NOMO-1 (cell line): ENCODE measurements at regions not wholly inside any gene's neighbourhood (a gene's known extent, or its start where the extent isn't known, plus 50 kb on each side); places are given as distances from the start of the nearest gene placed in this dataset.
"Not testable (repeated sequence)": the region's sequence is repeated elsewhere in the genome, so short reads cannot be mapped to it uniquely, and the experiment has no call there.

Experiments
- DNase-seq, 2 experiments: peaks; one replicate each; lab custom pipeline; 2025; ENCODE audit not compliant: unreplicated experiment in 2 of 2; lab: John Stamatoyannopoulos, UW

DNA sequence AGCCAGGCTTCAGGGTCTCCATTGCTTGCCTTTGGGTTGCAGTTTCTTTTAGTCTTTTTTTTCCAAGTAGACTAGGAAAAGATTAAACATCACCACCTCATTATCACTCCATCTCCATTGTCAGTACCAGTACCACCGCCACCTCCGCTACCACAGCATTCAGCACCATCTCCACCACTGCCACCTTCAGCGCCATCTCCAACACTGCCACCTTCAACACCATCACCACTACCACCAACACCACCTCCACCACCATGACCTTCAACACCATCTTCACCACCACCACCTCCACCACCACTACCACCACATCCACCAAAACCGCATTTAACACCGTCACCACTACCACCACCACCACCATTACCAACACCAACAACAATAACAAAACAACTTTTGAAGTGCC is 141.5 kb upstream of the MPHOSPH6 start:
- DNase-seq = no peak

DNA sequence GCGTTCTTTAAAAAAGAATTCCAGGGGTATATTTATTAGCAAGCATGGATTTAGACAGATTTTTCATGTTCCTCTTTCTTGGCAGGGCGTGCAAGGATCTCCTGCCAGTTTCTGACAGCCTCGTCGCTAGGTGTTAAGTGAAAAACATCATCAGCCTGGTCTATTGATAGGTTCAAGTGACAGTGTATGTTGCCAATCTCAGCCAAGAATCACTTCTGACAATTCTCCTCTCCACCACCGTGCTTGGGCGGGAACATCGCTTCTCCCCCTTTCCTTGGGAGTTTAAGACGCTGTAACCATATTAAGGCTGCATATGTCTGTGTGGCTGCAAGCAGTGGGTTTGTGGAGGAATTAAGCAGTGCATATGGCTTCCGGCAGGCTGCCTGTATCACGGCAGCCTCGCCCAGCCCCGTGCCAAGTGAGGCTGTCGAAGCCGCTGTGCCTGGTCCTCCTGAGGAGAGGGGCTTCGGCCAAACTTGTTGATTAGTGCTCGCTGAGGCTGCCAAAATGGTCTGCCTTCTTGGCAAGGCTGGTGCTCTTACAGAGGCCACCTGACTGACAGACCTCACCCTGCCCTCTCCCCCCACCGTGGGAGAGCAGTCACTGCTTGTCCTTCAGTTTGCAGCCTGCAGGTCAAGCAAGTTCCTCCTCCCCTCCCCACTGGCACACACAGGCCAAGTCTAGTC is 132.2 kb upstream of the MPHOSPH6 start:
- no peak for DNase-seq

DNA sequence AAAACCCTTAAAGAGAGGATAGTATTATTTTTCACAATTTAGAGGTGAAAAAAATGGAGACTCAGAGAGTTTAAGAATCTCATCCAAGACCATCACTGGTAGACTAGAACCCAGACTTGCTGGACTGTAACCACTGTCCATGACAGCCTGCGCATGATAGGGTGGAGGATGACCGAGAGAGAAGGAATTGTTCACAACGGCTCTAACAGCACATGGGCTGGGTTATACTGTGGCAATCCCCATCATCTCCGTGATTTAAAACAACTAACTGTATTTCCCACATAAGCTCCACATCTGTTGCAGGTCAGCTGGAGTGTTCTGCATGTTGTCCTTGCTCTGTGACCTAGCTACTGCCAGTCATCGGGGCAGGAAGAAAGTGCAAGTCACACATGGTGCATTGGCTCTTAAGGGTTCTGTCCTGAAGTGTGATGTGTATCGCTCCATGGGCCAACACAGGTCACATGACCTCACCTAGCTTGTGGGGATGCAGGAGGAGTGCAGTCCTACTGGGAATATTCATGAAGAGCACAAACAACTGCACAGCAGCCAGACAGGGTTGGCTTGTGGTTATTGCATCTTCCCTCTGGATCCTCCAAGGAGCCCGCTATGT is 131.2 kb upstream of the MPHOSPH6 start:
- DNase-seq = peak in 1 of 2 experiments; percentile 2

DNA sequence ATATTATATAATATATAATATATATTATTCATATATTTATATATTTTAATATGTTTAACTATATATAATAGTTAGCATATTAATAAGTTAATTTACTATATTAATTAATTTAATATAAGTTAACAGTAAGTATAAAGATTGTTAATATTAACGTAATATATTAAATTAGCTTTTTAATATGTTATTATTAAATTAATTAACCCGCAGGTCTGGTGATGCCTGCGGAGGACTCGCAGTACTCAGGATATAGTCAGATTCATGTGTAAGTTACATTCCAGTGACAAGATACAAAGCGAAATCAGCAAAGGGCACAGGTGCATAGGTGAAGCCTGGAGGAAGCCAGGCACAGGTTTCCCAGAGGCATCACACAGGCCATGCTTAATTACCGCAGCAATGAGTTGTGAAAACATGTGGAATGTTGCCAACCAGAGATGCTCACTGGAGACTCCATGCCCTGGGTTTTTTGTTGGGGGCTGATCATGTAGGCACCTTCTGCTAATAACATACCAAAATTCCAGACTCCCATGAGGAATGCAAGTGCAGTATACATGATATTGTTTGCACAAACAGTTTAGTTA is 130.4 kb upstream of the MPHOSPH6 start:
- no peak for DNase-seq

DNA sequence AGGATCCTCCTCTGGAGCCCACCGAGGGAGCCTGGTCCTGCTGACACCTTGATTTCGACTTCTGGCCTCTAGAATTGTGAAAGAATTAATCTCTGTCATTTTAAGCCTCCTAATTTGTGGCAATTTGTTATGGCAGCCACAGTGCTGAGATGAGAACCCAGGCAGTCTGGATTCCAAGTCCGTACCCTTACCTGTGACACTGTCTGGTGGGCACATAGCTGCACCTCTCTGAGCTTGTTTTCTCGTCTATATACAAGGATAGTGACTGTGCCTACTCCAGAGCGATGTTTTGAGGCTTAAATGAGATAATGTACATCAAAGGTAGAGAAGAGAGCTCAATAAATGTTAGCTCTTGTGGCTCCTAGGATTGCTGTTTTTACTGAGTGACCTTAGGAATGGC is 128.4 kb upstream of the MPHOSPH6 start:
- peak in 1 of 2 experiments; percentile 8 for DNase-seq

DNA sequence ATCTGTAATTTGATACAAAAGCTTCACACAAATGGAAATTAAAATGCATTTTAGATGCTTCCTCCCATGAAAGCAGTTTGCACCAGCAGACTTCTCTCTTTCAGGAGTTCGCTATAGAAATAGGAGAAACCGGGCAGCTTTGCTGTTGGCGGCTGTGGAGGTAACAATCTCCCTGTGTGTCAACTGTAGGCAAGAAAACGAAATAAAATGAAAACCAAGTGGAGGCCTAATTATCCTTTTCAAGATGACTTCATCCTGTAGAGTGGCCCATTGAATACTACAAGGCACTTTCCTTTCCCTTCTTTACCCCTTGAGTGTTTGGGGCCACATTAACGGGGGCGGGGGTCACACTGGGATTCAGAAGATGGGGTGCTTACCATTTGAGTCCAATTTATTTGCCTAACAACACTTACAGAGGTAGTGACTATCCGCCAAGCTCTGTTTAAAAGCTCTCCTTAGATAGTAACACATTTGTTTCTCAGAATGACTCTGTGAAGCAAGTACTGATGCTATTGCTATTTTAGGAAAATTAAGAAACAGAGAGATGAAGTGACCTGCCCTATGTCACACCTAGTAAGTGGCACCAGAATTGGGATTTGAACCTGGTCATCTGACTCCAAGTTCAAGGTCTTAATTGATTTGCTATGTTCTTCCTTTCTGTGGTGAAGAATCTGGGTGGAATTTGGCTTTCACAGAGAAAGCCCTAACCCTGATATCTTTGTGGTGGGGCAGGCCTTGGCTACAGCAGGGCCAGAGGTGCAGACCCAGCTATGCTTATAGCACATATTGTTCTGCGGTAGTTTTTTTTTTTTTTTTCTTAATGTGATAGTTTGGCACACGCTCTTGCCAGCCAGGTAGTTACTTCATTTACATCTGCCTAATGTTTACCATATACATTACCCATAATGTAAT is 125.5 kb upstream of the MPHOSPH6 start:
- DNase-seq = no peak

DNA sequence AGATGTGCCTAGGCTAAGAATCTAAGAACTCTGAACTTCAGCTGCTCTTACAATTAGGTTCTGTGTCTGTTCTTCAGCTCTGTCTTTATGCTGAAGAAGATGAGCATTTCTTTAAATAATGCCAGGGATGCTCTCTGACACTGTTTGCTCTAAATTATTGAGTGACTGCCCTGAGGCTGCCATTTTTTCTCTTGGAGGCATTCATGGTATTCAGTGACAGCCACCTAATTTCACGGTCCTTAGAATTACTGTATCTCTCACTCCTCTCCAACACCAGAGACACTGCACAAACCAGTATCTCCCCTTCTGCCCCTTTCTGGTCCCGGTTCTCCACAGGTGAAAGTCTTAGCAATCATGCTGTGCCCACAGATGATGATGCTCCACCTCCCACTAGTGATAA is 123.6 kb upstream of the MPHOSPH6 start:
- no peak for DNase-seq

DNA sequence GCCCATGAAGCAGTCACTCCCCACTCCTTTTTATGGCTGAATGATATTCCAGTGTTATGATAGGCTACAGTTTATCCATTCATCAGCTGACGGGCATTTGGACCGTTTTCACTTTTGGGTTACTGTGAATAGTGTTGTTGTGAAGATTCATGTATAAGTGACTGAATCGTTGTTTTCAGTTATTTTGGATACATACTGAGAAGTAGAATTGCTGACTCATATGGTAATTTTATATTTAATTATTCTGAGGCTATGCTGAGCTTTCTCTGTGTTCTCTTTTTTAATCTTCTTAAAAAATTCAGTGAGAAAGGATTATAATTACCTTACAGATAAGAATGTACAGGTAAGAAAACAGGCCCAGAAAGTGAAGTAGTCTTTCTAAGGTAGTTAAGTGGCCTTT is 117.9 kb upstream of the MPHOSPH6 start:
- DNase-seq = no peak

DNA sequence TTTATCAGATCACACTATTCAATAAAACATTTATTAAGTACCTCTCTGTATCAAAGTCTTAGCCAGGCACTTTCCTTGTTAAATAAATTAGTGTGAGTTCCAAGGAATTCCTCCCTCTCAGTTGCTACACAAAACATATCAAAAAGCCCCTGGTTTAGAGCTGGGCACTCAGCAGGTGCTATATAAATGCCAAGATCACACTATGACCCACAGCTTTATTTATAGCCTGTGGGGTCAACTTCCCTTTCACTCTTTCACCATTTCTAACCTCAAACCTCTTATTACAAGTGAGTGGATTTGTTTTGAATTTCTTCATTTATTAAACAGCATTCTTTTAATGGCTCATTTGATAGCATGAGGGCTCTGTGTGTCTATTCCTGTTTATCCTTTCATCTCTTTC is 112.6 kb upstream of the MPHOSPH6 start:
- DNase-seq = peak in 1 of 2 experiments; percentile 77

DNA sequence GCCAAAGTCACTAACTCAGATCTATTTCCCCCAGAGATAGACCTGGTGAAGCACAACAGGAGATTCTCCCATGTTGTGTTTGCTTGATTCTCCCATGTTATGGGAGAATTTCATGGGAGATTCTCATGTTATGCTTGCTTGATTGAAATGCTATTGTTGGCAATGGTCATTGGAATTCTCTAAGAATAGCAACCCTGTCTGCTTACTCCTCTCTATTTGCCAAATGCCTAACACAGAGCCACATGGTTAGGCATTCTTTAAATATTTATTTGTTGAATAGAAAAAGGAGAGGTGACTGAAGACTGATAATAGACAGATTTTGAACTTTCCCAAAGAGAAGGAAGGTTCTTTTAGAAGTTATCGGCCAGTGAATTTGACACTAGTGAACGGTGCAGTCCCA is 111.5 kb upstream of the MPHOSPH6 start:
- no peak for DNase-seq

DNA sequence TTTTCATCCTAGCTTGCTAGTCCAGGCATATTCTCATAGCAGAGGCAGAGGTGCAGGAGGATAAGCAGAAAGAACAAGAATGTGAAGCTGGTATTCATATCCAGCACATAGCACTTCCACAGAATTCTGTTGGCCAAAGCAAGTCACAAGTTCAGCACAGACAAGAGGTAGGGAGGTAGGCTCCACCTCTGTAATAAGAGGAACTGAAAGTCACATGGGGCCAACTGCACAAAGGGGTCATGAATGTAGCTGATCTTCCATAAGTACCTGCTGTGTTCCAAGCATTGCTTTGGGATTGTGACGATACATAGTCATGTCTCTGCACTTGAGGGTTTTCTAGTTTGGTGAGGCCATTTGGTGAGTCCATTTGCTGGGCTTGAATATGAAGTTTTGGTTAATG is 110.8 kb upstream of the MPHOSPH6 start:
- DNase-seq = peak in 1 of 2 experiments; percentile 46

DNA sequence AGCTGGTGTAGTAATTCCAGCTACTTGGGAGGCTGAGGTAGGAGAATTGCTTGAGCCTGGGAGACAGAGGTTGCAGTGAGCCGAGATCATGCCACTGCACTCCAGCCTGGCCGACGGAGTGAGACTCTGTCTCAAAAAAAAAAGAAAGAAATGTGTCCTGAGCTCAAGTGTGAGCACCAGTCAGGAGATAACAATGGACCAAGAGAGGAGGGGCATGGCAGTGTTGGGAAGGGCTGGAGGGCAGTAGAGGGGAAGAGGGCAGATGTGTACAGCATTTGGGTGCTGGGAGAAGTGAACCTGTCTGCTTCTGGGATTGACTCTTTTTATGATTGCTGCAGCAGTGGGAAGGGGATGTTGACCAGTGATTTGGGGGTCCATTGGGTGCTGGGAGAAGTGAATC is 105.3 kb upstream of the MPHOSPH6 start:
- not testable (repeated sequence) for DNase-seq

DNA sequence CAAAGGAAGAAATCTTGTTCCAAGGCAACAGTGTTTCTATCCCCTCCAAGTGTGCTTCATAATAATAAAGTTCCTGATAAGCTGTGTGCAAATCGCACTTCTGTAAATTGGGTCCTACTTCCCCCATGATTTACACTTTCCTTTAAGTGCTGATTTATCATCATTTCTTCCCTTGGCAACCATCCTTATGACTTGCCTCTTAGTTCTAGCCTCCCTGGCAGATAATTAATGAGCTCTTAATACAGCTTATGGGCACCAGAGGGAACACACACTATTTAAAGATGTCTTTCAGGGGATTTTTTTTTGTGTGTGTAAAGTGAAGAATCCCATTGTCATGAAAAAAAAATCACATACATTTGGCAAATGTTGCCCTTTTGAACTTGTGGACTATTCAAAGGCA is 101.6 kb upstream of the MPHOSPH6 start:
- no peak for DNase-seq

DNA sequence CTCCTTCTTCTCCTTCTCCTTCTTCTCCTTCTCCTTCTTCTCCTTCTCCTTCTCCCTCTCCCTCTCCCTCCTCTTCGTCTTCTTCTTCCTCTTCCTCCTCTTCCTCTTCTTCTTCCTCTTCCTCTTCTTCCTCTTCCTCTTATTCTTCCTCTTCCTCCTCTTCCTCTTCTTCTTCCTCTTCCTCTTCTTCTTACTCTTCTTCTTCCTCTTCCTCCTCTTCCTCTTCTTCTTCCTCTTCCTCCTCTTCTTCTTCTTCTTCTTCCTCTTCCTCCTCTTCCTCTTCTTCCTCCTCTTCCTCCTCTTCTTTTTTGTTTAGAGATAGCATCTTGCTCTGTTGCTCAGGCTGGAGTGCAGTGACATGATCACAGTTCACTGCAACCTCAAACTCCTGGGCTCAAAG is 97.7 kb upstream of the MPHOSPH6 start:
- DNase-seq = not testable (repeated sequence)

DNA sequence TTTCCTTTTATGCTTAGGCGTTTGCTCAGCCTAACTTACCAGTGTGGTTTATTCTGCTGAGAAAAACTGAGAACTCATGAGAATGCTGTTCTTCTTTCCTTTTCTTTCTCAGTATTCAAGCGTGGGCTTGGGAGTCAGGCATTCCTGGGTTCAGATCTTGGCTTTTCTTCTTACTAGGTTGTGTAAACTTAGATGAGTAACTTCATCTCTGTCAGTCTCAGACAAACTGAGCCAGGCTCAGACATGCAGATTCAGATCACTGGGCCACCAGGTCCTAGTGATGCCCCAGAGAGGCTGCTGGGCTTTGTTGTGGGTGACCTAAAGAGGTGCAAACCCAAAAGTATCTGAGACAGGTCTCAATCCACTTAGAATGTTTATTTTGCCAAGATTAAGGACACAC is 95.8 kb upstream of the MPHOSPH6 start:
- DNase-seq = no peak

DNA sequence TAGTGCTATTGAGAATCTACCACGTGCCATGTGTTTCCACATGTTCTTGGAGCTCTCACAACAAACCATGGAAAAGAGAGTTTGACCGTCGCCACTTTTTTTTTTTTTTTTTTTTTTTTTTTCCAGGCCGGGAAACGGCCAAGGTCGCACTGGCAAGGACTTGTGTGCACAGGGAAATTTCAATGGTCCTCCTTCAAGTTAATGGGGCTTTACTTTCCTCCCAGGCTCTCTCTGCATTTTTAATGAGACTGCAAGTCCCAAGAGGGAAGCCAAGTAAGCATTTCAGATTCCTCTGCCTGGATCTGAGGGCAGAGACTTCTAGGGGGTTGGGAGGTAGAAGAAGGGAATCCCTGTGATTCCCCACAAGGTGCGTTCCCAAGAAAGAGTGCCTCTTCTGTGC is 94.7 kb upstream of the MPHOSPH6 start:
- DNase-seq = no peak

DNA sequence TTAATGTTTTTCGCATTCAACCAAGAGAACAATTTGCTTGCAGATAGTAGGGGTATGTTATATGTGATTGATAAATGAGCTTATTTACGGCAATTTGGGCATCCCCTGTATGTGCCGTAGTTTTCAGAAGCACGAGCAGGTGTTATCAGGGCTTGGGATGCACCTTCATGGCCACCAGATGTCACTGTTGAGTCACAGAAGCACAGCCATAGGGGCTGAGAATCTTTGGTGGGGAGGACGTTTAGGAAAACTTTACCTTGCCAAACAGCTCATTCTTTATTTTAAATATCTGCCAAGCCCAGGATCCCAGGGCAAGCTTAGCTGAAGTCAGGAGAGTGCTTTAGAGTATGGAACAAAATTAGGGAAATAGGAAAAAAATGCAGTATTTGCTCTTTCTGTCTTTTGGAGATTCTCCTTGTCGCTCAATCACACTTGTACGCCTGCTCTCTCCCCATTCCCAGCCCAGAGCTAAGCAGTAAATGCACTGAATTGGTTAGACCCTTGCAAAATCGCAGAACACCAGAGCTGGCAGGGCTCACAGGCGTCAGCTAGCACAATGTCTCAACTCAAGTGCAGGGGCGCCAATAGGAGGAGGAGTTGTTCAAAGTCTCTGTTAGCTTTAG is 93.6 kb upstream of the MPHOSPH6 start:
- DNase-seq = peak; percentile 40 to 58

DNA sequence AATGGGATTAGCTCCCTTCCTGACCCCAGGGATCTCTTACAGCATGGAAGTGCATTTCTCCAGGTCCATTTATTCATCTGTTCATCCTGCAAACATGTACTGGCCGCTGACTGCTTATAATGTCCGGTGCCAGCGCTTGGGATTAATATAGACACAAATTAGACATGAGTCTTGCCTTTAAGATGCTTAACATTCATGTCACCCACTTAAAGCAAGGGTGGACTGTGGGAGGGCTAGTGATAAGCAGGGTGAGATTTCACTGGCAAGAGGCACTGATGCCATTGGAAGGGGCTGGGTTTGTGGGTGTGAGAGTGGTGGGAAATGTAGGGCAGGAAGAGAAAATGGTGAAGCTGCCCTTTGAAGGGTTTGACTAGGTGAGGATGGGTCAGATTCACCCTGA is 92.2 kb upstream of the MPHOSPH6 start:
- no peak for DNase-seq

DNA sequence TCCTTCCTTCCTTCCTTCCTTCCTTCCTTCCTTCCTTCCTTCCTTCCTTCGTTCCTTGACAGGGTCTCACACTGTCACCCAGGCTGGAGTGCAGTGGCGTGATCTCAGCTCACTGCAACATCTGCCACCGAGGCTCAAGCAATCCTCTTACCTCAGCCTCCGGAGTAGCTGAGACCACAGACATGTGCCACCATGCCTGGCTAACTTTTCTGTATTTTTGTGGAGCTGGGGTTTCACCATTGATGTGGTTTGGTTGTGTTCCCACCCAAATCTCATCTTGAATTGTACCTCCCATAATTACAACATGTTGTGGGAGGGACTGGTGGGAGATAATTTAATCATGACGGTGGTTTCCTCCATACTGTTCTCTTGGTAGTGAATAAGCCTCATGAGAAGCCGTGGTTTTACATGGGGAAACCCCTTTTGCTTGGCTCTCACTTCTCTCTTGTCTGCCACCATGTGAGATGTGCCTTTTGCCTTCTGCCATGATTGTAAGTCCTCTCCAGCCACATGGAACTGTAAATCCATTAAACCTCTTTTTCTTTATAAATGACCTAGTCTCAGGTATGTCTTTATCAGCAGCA is 90.3 kb upstream of the MPHOSPH6 start:
- no peak for DNase-seq

DNA sequence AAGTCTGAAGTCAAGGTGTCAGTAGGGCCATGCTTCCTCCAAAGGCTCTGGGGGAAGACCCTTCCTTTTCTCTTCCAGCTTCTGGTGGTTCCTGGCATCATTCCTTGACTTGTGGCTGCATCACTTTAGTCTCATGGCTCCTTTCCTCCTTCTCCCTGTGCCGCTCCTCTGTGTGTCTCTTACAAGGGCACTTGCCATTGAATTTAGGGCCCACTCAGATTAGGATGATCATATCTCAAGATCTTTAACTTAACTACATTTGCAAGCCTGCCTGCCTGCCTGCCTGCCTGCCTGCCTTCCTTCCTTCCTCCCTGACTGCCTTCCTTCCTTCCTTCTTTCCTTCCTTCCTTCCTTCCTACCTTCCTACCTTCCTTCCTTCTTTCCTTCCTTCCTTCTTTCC is 89.7 kb upstream of the MPHOSPH6 start:
- no peak for DNase-seq

DNA sequence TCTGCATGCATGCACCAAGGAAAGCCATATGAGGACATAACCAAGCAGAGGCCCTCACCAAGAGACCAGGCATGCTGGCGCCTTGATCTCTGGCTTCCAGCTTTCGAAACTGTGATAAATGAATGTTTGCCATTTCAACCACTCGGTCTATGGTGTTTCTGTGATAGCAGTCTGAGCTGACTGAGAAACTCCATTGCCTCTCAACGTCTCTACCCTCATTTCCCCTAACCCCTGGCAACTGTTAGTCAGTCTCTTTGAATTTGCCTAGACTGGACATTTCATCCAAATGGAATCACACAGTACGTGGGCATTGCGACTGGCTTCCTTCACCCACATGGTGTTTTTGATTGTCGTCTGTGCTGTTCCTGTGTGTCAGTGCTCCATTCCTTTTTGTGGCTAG is 88.0 kb upstream of the MPHOSPH6 start:
- no peak for DNase-seq
